Skin of body (tissue), 1 donor: ENCODE measurements at regions not wholly inside any gene's neighbourhood (a gene's known extent, or its start where the extent isn't known, plus 50 kb on each side); places are given as distances from the start of the nearest gene placed in this dataset.

Experiments used
- DNase-seq: peaks from one replicate; lab custom pipeline; 2025; lab: John Stamatoyannopoulos, UW

GRCh38 chr1:193701759-193702158 is 515.3 kb upstream of the B3GALT2 start:
- DNase-seq, result no peak

GRCh38 chr1:193700710-193701355 is 514.4 kb upstream of the B3GALT2 start:
- DNase-seq, result no peak

- no peak for DNase-seq
Observed at GRCh38 chr1:193699261-193699660, 512.8 kb upstream of the B3GALT2 start.

GRCh38 chr1:193697776-193698175 is 511.4 kb upstream of the B3GALT2 start:
- no peak for DNase-seq

GRCh38 chr1:193697115-193697762 is 510.8 kb upstream of the B3GALT2 start:
- no peak for DNase-seq

- DNase-seq, result no peak
Observed at GRCh38 chr1:193694741-193695140, 508.3 kb upstream of the B3GALT2 start.

- no peak for DNase-seq
Observed at GRCh38 chr1:193685986-193686385, 499.6 kb upstream of the B3GALT2 start.

GRCh38 chr1:193681422-193681821 is 495.0 kb upstream of the B3GALT2 start:
- DNase-seq, result no peak

- DNase-seq, result no peak
Observed at GRCh38 chr1:193680924-193681316, 494.5 kb upstream of the B3GALT2 start.

GRCh38 chr1:193680247-193680923 is 494.0 kb upstream of the B3GALT2 start:
- DNase-seq, result no peak

- no peak for DNase-seq
Observed at GRCh38 chr1:193677874-193678273, 491.5 kb upstream of the B3GALT2 start.

GRCh38 chr1:193676996-193677549 is 490.7 kb upstream of the B3GALT2 start:
- DNase-seq, result no peak

- no peak for DNase-seq
Observed at GRCh38 chr1:193674292-193674944, 488.0 kb upstream of the B3GALT2 start.

GRCh38 chr1:193666485-193667083 is 480.2 kb upstream of the B3GALT2 start:
- no peak for DNase-seq

GRCh38 chr1:193663965-193664364 is 477.6 kb upstream of the B3GALT2 start:
- no peak for DNase-seq

- DNase-seq, result no peak
Observed at GRCh38 chr1:193662030-193662429, 475.6 kb upstream of the B3GALT2 start.

GRCh38 chr1:193661385-193661784 is 475.0 kb upstream of the B3GALT2 start:
- no peak for DNase-seq

GRCh38 chr1:193660428-193660827 is 474.0 kb upstream of the B3GALT2 start:
- DNase-seq, result no peak

- DNase-seq, result no peak
Observed at GRCh38 chr1:193658691-193659090, 472.3 kb upstream of the B3GALT2 start.

GRCh38 chr1:193658081-193658480 is 471.7 kb upstream of the B3GALT2 start:
- DNase-seq, result no peak

GRCh38 chr1:193657552-193657951 is 471.1 kb upstream of the B3GALT2 start:
- no peak for DNase-seq

- no peak for DNase-seq
Observed at GRCh38 chr1:193656841-193657240, 470.4 kb upstream of the B3GALT2 start.
